ENCODE measurements at regions not wholly inside any gene's neighbourhood (a gene's known extent, or its start where the extent isn't known, plus 50 kb on each side); places are given as distances from the start of the nearest gene placed in this dataset.

- DNase-seq: no peak
Observed at GRCh38 chr4:13180701-13181100, 303.4 kb downstream of the RAB28 start.

GRCh38 chr4:13178621-13179020, 305.5 kb downstream of the RAB28 start:
- DNase-seq: no peak

- DNase-seq: no peak
Observed at GRCh38 chr4:13176741-13177142, 307.4 kb downstream of the RAB28 start.

GRCh38 chr4:13174926-13175325, 309.2 kb downstream of the RAB28 start:
- no peak for DNase-seq

GRCh38 chr4:13174001-13174400, 310.1 kb downstream of the RAB28 start:
- DNase-seq: no peak

- no peak for DNase-seq
Observed at GRCh38 chr4:13171292-13172057, 312.7 kb downstream of the RAB28 start.

- no peak for DNase-seq
Observed at GRCh38 chr4:13169731-13170525, 314.2 kb downstream of the RAB28 start.

GRCh38 chr4:13168326-13168725, 315.8 kb downstream of the RAB28 start:
- no peak for DNase-seq

- no peak for DNase-seq
Observed at GRCh38 chr4:13166214-13166613, 317.9 kb downstream of the RAB28 start.

GRCh38 chr4:13164783-13165331, 319.3 kb downstream of the RAB28 start:
- DNase-seq: no peak

- no peak for DNase-seq
Observed at GRCh38 chr4:13162886-13163285, 321.3 kb downstream of the RAB28 start.

- DNase-seq: no peak
Observed at GRCh38 chr4:13160920-13161319, 323.2 kb downstream of the RAB28 start.

- no peak for DNase-seq
Observed at GRCh38 chr4:13159041-13159620, 325.0 kb downstream of the RAB28 start.

GRCh38 chr4:13151194-13151593, 332.9 kb downstream of the RAB28 start:
- no peak for DNase-seq

GRCh38 chr4:13143222-13144070, 340.7 kb downstream of the RAB28 start:
- DNase-seq: no peak

GRCh38 chr4:13142726-13143125, 341.4 kb downstream of the RAB28 start:
- no peak for DNase-seq

- no peak for DNase-seq
Observed at GRCh38 chr4:13142191-13142590, 341.9 kb downstream of the RAB28 start.

GRCh38 chr4:13137390-13137789, 346.8 kb downstream of the RAB28 start:
- DNase-seq: no peak

- no peak for DNase-seq
Observed at GRCh38 chr4:13133700-13134099, 350.4 kb downstream of the RAB28 start.

- no peak for DNase-seq
Observed at GRCh38 chr4:13130848-13131247, 353.3 kb downstream of the RAB28 start.

- DNase-seq: no peak
Observed at GRCh38 chr4:13129095-13129494, 355.0 kb downstream of the RAB28 start.

All from NCI-H146 (cell line).